Right cardiac atrium (tissue), 5 donors: ENCODE measurements at regions not wholly inside any gene's neighbourhood (a gene's known extent, or its start where the extent isn't known, plus 50 kb on each side); places are given as distances from the start of the nearest gene placed in this dataset.
"Not testable (repeated sequence)": the region's sequence is repeated elsewhere in the genome, so short reads cannot be mapped to it uniquely, and the experiment has no call there.

Experiments used
- ATAC-seq, 2 donors: fragments of 200-7000 bp; cut with Tn5 transposase; one replicate each; pipeline versions ENCODE4 v1.8.0 to v1.9.1; 2020; ENCODE audit warnings: moderate library complexity in 2 of 2, mild to moderate bottlenecking in 1 of 2
- DNase-seq, 3 donors: peaks; one replicate each; pipeline ENCODE4 v3.0.0-alpha.2; 2020
- H3K27ac ChIP-seq: one replicate; pipeline ENCODE4 v1.5.1; 2013; ENCODE audit warnings: mild to moderate bottlenecking, low read length, control low read depth, moderate library complexity
- H3K27me3 ChIP-seq: one replicate; pipeline ENCODE4 v1.6.1; 2013; ENCODE audit not compliant: control insufficient read depth, insufficient read depth
- H3K4me1 ChIP-seq: one replicate; pipeline ENCODE4 v1.6.1; 2013; ENCODE audit warnings: low read length; ENCODE audit not compliant: control insufficient read depth, insufficient read depth
- H3K4me3 ChIP-seq: one replicate; pipeline ENCODE4 v1.5.1; 2013; ENCODE audit warnings: low read length, control low read depth
- H3K9me3 ChIP-seq: one replicate; pipeline ENCODE4 v1.6.1; 2013; ENCODE audit warnings: low read length; ENCODE audit not compliant: control insufficient read depth
- WGBS: extraction: QIAGEN DNeasy Blood & Tissue Kit; methylation state at CpG from one replicate; pipeline ENCODE4 v1.1.7; 2013; 5-methylcytosine and 5-hydroxymethylcytosine counted together
- intact Hi-C, 4 donors: fragments of 100-400 bp; cut with DNase I; formaldehyde crosslinking; loops; one replicate each; pipeline versions ENCODE4 v1.11.0 to v1.14.0; 2022 to 2023
- donor health status: healthy with polysubstance abuse.
- donor health status: DM: no; HTN: yes; CAD: no.
- donor health status: DM: no; HTN: no; CAD: no.
- donor health status: DM: no; HTN: yes; CAD: no; lungs with severe emphysema.
- donor health status: DM: yes; HTN: yes; CAD: no.

DNA sequence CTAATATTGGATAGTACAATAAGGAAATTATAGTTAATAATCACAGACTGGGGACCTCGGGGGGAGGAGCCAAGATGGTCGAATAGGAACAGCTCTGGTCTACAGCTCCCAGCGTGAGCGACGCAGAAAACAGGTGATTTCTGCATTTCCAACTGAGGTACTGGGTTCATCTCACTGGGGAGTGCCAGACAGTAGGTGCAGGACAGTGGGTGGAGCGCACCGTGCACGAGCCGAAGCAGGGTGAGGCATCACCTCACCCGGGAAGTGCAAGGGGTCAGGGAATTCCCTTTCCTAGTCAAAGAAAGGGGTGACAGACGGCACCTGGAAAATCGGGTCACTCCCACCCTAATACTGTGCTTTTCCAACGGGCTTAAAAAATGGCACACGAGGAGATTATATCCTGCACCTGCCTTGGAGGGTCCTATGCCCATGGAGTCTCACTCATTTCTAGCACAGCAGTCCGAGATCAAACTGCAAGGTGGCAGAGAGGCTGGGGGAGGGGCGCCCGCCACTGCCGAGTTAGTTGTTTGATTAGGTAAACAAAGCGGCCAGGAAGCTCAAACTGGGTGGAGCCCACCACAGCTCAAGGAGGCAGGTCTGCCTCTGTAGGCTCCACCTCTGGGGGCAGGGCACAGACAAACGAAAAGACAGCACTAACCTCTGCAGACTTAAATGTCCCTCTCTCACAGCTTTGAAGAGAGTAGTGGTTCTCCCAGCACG lies 138.8 kb upstream of the BCL9 start:
- peak in 1 of 3 donors; percentile 21 for DNase-seq
- ATAC-seq, intact Hi-C loops, H3K4me1 ChIP-seq, H3K27me3 ChIP-seq, H3K4me3 ChIP-seq, H3K27ac ChIP-seq, H3K9me3 ChIP-seq: not testable (repeated sequence)
- WGBS = 88% methylated on average over 20 of the region's 21 CpGs

DNA sequence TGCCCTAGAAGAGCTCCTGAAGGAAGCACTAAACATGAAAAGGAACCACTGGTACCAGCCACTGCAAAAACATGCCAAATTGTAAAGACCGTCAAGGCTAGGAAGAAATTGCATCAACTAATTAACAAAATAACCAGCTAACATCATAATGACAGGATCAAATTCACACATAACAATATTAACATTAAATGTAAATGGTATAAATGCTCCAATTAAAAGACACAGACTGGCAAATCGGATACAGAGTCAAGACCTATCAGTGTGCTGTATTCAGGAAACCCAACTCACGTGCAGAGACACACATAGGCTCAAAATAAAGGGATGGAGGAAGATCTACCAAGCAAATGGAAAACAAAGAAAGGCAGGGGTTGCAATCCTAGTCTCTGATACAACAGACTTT lies 137.0 kb upstream of the BCL9 start:
- H3K27ac ChIP-seq, ATAC-seq, H3K4me3 ChIP-seq, intact Hi-C loops, DNase-seq, H3K27me3 ChIP-seq, H3K9me3 ChIP-seq, H3K4me1 ChIP-seq: not testable (repeated sequence)
- 84% methylated on average over 3 of the region's 3 CpGs for WGBS

DNA sequence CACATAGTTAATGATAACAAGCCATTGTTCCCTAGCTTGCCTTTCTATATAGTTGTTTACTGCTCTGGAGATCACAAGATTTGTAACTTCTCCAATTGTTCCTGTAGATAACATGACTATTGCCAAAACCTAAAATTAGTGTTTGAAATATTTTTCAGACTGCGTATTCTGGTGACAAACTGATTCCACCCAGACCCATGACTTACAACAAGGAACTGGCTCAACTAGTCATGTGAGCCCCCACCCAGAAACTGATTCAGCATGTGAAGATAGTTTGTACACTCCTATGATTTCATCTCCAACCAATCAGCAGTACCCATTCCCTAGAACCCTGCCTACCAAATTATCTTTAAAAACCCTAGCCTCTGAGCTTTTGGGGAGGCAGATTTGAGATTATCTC lies 131.4 kb upstream of the BCL9 start:
- no peak overlapping the region for H3K27ac ChIP-seq
- intact Hi-C loops = no loop called here
- H3K9me3 ChIP-seq = no peaks in the 10 kb centered on the region
- no peaks in the 10 kb centered on the region for H3K27me3 ChIP-seq
- H3K4me3 ChIP-seq = no peak overlapping the region
- ATAC-seq = no peak
- H3K4me1 ChIP-seq = no peaks in the 10 kb centered on the region
- no peak for DNase-seq
- WGBS = 88% methylated on average over 1 of the region's 1 CpG

DNA sequence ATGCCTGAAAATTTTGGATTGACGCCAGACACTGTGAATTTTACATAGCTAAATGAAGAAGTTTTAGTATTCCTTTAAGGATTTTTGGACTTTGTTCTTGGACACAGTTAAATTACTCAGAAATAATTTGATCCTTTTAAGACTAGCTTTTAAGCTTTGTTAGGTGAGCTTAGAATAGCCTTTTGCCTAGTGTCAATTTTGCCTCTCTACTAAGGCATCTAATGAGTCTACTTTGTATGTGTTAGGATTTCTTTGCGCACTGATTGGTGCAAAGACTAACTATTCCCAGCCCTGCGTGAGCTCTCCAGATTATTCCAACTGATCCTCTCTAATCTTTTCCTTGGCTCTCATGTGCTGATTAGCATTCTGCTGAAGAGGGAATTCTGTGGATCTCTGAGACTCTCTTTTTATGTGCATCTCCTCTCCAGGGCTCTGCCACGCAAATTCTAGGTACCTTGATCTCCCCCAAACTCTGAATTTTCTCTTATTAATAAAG lies 128.1 kb upstream of the BCL9 start:
- 78% methylated on average over 4 of the region's 4 CpGs for WGBS
- DNase-seq = no peak
- Histone ChIP-seq H3K9me3 (no peaks in the 10 kb centered on the region), H3K4me1 (no peaks in the 10 kb centered on the region), H3K27me3 (no peaks in the 10 kb centered on the region), H3K27ac (no peak overlapping the region), H3K4me3 (no peak overlapping the region)
- no peak for ATAC-seq
- intact Hi-C loops = no loop called here

DNA sequence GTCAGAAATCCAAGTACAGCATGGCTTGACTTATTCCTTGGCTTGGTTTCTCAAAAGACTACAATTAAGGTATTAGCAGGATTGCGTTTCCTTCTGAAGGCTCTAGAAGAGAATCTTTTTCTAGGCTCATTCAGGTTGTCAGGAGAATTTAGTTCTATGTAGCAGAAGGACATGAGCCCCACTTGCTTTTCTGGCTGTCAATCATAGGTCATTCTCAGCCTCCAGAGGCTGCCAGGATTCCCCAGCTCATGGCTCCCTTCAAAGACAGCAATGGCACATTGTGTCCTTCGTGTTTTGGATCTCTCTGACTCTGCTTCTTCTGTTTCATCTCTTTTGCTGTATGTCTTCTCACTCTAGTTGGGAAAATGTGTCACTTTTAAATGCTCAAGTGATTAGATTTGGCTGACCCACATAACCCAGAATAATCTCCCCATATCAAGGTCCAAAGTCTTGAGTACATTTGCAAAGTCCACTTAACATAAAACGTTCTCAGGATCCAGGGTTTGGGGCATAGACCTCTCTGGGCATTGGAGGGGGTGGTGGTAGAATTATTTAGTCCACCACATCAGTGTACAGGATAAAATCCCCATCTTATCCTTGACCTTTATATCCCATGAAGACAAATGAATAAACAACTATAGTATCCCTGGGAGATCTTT lies 126.7 kb upstream of the BCL9 start:
- no peak for ATAC-seq
- no peak overlapping the region for H3K4me3 ChIP-seq
- intact Hi-C loops = no loop called here
- H3K9me3 ChIP-seq = no peaks in the 10 kb centered on the region
- no peak overlapping the region for H3K27ac ChIP-seq
- H3K4me1 ChIP-seq = no peaks in the 10 kb centered on the region
- DNase-seq = no peak
- WGBS = 67% methylated on average over 3 of the region's 3 CpGs
- no peaks in the 10 kb centered on the region for H3K27me3 ChIP-seq

DNA sequence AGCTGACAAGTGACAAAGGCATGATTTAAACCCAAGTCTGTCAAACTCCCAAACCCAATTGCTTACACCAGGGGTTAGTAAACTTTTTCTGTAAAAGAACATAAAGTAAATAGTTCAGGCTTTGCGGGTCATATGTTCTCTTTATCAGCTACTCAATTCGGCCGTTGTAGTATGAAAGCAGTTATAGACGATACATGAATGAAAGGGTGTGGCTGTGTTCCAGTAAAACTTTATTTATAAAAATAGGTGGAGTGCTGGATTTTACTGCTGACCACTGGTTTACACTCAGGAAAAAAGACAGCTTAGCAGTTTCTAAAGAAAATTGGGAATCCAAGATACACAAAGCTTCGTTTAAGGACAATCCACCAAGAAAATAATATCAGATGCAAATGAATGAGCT lies 124.3 kb upstream of the BCL9 start:
- intact Hi-C loops = no loop called here
- Histone ChIP-seq H3K4me1 (no peaks in the 10 kb centered on the region), H3K9me3 (no peaks in the 10 kb centered on the region), H3K27ac (no peak overlapping the region), H3K27me3 (no peaks in the 10 kb centered on the region), H3K4me3 (no peak overlapping the region)
- DNase-seq (no peak), ATAC-seq (no peak)
- 74% methylated on average over 5 of the region's 5 CpGs for WGBS

DNA sequence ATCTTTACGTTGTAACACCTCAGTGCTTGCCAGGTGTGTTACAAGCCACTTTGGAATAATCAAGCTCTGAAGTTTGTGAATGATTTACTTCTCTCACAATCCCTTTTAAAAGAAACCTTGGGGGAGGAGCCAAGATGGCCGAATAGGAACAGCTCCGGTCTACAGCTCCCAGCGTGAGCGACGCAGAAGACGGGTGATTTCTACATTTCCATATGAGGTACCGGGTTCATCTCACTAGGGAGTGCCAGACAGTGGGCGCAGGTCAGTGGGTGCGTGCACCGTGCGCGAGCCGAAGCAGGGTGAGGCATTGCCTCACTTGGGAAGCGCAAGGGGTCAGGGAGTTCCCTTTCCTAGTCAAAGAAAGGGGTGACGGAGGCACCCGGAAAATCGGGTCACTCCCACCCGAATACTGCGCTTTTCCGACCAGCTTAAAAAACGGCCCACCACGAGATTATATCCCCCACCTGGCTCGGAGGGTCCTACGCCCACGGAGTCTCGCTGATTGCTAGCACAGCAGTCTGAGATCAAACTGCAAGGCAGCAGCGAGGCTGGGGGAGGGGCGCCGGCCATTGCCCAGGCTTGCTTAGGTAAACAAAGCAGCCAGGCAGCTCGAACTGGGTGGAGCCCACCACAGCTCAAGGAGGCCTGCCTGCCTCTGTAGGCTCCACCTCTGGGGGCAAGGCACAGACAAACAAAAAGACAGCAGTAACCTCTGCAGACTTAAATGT lies 118.0 kb upstream of the BCL9 start:
- 77% methylated on average over 31 of the region's 31 CpGs for WGBS

DNA sequence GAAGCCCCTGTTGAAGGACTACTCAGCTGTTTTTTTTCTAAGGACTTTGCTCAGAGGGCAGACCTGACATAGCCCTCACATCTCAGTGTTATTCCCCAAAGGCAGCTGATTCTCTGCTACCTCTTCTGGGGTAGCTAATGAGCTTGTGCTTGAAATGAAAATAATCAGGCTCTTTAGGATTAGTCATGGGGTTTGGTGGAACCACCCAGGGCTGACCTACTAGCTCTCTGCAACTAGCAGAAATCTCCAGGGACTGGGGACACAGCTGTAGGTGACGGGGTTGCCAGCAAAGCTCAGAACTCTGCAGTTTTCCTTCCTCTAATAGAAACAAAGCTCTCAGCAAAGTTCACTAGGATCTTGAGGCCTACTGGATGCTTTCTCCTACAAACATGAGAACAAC lies 106.4 kb upstream of the BCL9 start:
- H3K27ac ChIP-seq = no peak overlapping the region
- intact Hi-C loops = no loop called here
- H3K4me3 ChIP-seq = no peak overlapping the region
- no peak for ATAC-seq
- H3K27me3 ChIP-seq = no peaks in the 10 kb centered on the region
- no peaks in the 10 kb centered on the region for H3K9me3 ChIP-seq
- no peak for DNase-seq
- H3K4me1 ChIP-seq = no peaks in the 10 kb centered on the region
- 62% methylated on average over 1 of the region's 1 CpG for WGBS

More for the DNA sequence above, 118.0 kb upstream of the BCL9 start:
- H3K27me3 ChIP-seq, H3K4me3 ChIP-seq, ATAC-seq, H3K9me3 ChIP-seq, H3K4me1 ChIP-seq, intact Hi-C loops, DNase-seq, H3K27ac ChIP-seq: not testable (repeated sequence)

DNA sequence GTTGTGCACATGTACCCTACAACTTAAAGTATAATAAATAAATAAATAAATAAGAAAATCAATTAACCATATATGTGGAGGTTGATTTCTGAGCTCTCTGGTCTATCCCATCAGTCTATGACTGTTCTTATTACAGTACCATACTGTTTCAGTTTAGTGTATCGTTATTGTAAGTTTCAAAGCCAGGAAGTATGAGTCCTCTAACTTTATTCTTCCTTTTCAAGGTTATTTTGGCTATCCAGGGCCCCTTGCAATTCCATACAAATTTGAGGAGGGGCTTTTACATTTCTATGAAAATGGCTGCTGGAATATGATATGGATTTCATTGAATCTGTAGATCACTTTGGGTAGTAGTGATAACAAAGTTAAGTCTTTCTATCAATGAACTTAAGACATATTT lies 96.9 kb upstream of the BCL9 start:
- Histone ChIP-seq H3K27ac (no peak overlapping the region), H3K4me3 (no peak overlapping the region), H3K4me1 (no peaks in the 10 kb centered on the region), H3K9me3 (peaks cover 3% of the 10 kb centered on the region), H3K27me3 (no peaks in the 10 kb centered on the region)
- DNase-seq (no peak), ATAC-seq (no peak)
- 96% methylated on average over 1 of the region's 1 CpG for WGBS
- intact Hi-C loops = no loop called here

DNA sequence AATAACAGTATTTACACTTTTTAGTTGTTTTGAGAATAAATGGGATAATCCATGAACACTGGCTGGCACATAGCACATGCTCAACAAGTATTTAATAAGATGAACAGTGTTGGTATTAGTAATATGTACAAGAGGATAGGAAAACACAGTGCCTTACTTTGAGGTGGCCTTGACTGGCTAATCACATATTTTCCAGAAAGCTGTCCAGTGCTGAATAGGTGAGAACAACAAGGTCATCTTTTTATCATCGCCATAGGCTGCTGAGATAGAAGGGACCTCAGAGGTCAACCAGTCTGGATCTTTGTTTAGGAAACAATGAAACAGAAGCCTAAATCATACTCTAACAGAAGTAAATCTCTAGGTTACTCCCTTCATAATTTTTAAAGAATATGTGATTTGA lies 89.7 kb upstream of the BCL9 start:
- Histone ChIP-seq H3K27me3 (no peaks in the 10 kb centered on the region), H3K27ac (no peak overlapping the region), H3K4me1 (no peaks in the 10 kb centered on the region), H3K9me3 (no peaks in the 10 kb centered on the region), H3K4me3 (no peak overlapping the region)
- 58% methylated on average over 1 of the region's 1 CpG for WGBS
- ATAC-seq = no peak
- intact Hi-C loops = loop anchor here in 1 of 4 donors (10.0 kb wide), 1 partner anchor 63 kb away; no protein-coding TSS in a partner anchor
- no peak for DNase-seq

DNA sequence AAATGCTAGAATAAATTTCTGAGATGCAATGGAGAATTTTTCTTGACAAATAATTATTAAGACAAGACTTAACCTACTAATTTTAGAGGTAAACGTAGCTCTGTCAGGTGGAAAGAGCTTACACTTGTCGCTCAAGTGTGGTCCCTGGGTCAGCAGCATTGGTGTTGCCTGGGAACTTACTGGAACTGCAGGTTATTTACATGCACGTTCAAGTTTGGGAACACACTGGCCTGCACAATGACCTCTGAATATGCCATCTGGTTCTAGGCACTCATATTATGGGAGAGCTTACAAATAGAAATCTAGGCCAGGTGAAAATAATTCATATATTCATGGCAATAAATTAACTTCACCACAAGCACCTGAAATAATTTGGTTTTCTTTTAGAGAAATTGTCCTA lies 88.5 kb upstream of the BCL9 start:
- DNase-seq = no peak
- ATAC-seq = no peak
- no peak overlapping the region for H3K27ac ChIP-seq
- H3K4me3 ChIP-seq = no peak overlapping the region
- H3K9me3 ChIP-seq = no peaks in the 10 kb centered on the region
- no peaks in the 10 kb centered on the region for H3K27me3 ChIP-seq
- intact Hi-C loops = loop anchor here in 1 of 4 donors (10.0 kb wide), 1 partner anchor 62 kb away; no protein-coding TSS in a partner anchor
- no peaks in the 10 kb centered on the region for H3K4me1 ChIP-seq
- 55% methylated on average over 3 of the region's 3 CpGs for WGBS
